HG03460 (cell line): ENCODE measurements at regions not wholly inside any gene's neighbourhood (a gene's known extent, or its start where the extent isn't known, plus 50 kb on each side); places are given as distances from the start of the nearest gene placed in this dataset.

Source experiments
- ATAC-seq: cut with Tn5 transposase; IDR thresholded peaks from one replicate; pipeline ENCODE4 v1.9.1; 2021; ENCODE audit not compliant: unreplicated experiment

DNA sequence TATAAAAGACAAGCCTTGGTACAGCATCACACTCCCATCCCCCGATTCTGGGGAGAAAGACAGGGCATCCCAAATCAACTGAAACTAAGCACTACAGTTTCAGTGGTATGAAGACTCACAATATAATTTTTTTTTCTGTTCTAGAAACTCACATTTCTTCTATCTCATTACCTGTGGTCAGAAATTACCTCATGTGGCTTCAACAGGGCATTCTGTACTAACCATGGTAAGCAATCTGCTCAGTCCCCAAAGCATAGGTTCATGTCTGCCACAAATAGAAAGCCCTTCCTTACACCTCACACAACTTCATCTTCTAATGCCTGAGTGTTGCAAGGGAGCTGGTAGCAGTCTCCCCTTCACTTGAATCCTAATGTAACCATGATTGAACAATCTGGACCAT, 147.4 kb upstream of the POU2AF2 start:
- ATAC-seq: peak; percentile 81

DNA sequence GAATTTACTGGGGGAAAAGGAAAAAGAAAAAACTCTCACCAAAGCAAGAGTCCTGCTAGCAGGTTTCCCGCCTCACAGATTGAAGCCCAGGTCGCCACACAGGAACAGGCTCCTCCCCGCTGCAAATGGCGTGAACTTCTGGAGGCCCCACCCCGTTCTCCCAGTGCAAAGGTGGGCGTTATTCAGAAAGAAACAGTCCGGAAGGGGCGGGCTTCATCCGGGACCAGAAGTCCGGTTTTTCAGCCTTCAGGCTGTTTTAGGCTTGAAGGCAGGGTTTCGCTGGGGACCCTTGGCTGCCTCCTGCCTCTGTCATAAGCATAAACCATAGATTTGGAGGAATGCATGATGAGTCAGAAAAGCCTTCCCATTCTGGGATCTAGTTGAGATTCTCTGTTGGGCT, 148.3 kb upstream of the POU2AF2 start:
- ATAC-seq: no peak

DNA sequence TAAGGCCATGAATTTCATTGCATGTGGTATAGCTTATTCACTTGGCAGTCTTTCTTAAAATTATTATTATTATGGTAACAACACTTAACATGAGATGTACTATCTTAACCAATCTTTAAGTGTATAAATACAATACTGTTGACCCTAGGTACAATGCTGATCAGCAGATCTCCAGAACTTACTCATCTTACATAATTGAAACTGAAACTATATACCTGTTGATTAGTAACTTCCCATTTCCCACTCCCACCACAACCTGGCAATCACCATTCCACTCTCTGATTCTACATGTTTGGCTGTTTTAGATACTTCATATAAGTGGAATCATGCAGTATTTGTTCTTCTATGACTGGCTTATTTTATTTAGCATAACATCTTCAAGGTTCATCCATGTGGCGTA, 150.2 kb upstream of the POU2AF2 start:
- peak; percentile 45 for ATAC-seq

DNA sequence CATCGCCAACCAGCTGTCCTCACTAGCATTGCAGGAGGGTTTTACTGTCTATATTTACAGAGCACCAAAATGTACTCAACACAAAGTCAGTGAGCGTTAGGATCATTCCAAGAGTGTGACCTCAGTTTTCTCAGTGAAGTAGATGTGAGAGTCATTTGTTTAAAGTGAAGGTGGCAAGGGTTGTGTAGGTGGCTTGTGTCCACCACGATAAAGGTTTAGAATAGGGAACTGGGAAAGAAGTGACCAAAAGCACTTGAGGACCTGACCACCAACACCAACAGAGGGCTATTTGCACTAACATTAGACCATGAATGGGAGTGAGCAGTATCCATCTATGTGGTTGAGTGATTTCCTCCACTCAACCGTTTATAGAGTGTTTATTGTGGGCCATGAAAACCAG, 152.5 kb upstream of the POU2AF2 start:
- ATAC-seq: no peak

DNA sequence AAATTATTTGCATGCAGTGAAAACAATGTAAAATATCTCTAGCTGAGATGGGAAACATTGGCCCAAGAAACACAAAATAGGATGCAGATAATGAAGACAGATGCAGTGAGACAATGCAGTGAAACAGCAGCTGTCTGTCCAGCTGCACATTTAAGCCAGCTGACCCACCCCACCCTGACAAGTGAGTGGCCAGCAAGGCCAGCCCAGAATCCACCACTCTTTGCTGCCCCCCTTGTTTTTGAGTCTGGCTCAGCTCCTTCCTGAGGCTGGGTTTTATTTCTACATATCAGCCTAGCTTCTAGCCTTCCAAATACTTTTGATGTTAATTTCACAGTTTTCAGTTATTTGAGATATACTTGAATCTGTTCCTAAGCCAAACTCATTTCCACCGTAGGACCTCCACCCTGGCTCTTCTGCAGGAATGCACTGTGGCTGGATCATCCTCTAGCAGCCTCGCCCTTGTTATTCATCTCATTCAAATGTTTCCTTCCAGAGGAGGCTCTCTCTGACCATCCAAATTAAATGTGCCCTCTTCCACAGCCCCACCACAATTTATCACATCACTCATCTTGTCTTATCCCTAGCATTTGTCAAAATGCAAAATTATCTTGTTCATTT, 154.1 kb upstream of the POU2AF2 start:
- ATAC-seq: no peak

DNA sequence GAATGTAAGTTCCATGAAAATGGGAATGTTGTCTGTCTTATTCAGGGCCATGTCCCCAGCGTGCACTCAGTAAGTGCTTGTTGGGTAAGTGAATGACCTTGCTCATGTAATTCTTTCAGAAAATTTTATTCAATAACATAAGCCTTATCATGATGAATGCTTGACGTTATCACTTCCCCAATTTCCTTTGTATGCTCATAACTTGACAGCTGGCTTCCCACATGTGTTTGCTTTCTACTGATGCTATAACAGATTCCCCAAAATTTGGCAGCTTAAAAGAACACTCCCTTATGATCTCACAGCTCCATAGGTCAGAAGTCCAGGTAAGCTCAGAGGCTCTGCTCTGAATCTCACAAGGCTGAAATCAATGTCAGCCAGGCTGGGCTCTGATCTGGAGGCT, 155.8 kb upstream of the POU2AF2 start:
- ATAC-seq: no peak

DNA sequence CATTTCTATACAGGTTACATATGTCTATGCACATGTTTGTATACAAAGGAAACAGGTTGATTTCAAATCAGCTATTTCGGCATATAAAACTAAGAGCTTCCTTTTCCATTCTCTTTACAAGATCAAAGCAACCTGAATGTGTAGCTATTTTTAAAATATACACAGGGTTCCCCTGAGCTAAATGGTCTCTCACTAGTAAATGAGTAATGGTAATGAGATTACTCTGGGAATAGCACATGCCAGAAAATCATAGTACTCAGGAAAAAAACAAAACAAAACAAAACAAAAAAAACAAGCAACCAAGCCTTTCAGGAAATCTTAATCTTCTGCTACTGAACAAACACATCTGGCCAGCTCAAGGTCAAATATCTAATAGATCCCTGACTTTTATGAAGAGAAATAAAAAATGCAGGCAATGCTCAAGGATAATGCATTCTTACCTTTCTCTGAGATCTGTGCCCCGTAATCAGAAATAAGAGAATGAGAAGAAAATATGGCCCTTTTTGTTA, 156.6 kb upstream of the POU2AF2 start:
- no peak for ATAC-seq

DNA sequence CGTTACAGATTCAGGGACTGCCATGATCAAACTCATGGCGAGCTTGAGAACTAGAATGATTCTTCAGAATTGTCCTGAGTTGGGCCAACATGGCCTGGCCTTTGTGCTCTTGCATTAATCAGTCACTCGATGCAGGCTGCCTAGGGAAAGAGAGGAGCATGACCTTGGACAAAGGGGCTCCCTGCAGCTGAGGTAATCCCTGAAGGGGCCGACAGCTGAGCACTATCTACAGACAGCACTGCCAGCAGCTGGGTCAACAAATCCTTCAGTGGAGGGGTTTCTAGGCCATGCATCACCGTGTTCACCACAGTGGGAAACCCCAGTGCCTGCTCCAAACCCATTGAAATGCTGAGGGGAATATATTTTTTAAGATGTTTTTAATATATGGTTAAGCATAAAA, 159.5 kb upstream of the POU2AF2 start:
- no peak for ATAC-seq

DNA sequence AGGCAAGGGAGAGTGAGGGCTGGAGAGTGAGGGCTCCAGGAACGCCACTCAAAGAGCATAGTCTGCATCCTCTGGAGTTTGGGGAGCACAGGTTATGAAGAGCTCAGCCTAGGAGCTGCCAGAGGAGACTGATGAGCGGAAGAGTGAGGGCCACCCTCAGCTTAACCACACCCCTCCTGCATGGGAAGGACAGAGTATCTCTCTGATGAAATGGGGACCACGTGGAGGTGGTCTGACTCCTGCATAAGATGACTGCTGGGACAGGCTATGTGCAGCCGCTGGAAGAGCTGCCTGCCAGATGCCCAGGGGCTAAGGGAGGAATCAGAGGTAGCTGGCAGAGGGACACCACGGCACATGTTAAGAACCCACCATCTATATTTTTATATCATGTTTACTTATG, 162.9 kb upstream of the POU2AF2 start:
- no peak for ATAC-seq

DNA sequence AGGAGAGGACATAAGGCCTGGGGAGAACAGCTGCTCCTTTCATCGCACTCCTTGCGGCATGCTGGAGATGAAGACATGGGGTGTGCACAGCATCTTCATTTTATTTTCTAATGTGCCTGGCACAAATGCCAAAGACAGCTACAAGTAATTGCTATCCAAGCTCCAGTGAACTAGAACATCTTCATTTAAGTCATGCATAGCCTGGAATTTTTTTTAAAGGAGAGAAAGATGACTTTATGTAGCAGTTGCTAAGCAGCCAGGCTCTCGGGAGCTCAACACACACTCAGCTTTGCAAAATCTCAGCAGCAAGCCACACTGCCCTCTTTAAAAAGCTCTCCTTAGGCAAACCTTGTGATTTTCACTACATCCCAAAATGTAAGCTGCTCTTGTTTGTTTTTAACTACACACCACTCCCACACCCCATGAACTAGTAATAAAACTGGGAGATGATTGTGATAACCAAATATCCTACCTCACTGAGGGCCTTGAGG, 164.5 kb upstream of the POU2AF2 start:
- no peak for ATAC-seq

DNA sequence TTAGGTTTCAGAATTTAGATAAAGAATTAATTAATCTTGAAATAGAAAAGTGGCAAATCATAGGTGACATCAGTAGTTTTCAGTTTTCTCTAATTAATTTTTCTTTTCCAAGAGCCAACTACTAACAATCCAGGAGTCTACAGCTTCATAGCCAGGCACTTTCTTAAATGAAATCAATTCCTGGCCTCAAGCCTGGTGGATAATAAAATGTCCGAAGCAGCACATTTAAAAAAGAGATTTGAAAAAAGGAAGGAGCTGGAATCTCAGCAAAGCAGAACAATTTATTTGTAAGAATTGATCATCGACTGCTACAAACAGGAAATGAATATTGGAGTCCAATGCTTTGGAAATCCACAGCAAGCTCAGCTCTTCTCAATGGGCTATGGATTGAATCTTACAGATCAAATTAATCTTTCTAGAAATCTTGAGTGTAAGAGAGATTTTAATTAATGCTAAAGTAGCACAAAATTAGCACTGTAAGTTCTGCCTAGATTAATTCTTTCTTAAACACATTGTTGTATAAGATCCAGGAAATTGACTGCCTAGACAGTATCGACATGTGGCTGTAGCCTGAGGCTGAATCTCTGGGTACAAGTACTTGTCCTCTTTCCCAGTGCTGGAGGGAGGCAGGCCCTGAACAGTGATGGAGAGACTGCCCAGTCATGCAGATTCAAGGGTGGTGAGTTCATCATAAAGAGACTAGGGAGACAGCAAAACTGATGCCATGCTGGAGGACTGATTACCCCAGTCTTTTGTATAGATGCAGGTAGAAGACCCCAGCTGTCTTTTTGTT, 167.8 kb upstream of the POU2AF2 start:
- ATAC-seq: no peak

DNA sequence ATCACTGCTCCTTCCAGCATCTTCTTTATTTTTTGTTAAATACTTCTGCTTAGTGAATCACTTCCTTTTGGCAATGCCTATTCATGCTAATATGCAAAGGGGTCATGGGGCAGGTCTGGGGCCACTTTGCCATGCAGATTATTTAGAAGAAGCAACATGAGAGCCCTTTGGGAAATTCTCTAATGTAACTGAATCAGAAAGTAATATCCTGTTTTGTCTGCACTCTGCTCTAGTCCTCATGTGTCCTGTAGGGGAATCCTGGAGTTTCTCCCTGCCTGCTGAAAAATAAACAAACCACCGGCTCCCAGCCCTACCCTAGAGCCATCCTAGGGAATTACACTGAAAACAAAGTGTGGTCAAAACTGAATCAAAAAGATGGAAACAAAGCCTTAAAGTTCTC, 176.5 kb upstream of the POU2AF2 start:
- ATAC-seq: no peak

DNA sequence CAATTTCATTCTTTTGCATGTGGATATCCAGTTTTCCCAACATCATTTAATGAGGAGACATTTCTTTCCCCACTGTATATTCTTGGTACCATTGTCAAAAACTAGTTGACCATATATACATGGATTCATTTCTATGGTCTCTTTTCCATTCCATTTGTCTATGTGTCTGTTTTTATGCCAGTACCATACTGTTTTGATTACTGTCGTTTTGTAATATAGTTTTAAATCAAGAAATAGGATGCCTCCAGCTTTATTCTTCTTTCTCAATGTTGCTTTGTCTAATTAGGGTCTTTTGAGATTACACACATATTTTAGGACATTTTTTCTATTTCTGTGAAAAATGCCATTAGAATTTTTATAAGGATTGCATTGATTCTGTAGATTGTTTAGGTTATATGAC, 177.5 kb upstream of the POU2AF2 start:
- no peak for ATAC-seq

DNA sequence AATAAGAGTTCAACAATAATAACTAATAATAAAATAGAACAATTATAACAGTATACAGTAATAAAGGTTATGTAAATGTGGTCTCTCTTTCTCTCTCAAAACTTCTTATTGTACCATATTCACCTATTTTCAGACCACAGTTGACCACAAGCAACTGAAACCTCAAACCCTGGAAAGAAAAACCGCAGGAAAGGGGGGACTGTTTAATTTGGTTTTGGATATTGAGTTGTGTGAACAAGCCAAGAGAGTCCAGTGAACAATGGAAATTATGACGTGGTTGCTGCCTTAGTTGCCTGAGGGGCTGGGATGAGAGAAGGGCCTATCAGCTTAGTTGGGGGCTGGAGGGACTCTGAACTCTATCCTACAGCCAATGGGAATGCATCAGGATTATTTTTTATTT, 178.7 kb upstream of the POU2AF2 start:
- ATAC-seq: no peak

DNA sequence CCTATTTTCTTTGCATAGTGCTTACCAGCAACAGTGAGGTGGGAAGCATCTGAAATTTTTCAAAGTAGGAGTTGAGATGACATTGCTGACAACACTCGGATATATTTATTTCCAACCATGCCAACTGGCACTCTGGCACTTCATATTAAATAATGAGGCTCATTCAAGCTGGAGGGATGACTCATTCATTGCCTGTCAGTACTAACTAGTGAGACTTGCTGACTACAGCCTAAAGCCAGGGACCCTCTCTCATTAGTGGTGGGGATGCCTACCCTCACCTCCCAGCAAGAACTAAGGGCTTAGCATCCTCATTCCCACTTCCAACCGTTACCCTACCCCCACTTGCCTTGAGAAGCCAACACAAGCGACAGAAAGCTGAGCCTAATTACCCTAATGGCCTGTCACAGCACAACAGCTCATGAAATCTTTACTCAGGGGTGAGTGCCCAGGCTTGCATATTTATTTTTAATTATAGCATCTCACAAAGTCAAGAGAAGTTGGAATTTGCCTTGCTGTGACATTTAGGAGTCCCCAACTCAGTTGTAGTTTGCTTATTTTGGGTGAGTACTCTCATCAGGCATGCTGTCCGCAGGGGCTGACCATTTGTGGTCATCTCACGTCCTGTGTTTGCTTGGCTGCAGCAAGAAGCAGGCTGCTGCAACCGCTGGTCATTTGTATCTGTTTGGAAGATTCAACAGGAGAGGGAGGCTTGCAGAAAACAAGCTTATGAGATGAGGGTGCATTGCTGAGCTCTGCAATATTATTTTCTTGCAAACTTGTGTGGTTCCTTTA, 181.6 kb upstream of the POU2AF2 start:
- no peak for ATAC-seq

DNA sequence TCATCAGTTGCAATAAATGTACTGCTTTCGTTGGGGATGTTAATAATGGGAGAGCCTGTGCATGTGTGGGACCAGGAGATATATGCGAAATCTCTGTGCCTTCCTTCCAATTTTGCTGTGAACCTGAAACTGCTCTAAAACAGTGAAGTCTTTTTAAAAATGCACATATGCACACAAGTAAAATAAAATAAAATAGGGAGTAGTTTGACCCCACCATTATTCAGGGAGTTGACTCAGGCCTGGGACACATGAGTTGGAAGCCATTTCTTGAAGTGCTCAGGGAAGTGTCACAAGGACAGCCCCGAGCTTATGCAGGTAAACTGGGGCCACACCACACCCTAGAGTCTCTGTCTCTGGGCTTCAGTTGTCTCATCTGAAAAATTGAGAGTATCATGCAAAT, 183.1 kb upstream of the POU2AF2 start:
- no peak for ATAC-seq

DNA sequence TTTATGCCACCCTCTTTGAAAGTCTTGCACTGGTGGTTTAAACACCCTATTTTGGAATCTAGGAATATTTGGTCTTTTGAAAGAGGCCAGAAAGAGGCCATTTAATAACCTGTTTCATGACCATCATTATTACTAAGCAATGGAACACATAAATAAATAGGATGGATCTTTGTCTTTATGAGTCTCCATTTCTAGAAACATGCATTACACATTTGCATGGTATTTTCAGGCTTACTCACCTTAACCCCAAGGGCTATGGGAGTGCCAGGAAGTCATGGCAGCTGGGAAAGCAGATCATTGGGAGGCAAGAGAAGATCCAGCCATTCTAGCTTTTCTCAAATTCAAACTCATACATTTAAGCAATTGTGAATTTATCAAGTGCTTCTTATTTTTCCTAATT, 185.8 kb upstream of the POU2AF2 start:
- ATAC-seq: no peak

DNA sequence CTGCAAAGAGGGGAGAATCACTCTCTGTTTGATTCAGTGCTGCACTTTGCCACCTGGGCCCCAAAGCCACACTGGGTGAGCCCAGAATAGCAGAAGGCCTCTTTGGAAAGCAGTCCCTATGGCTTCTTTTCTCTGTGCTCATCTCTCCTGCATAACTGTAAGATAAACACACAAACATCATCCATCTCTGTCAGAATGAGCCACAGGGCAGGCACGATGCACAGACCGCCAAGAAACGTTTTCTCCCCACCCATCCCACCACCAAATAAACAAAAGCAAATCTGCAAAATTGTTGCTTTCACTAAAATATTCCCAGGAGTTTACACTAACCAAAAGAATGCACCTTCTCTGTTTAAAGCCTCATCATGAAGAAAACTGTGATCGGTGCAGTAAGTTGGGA, 196.4 kb upstream of the POU2AF2 start:
- no peak for ATAC-seq

DNA sequence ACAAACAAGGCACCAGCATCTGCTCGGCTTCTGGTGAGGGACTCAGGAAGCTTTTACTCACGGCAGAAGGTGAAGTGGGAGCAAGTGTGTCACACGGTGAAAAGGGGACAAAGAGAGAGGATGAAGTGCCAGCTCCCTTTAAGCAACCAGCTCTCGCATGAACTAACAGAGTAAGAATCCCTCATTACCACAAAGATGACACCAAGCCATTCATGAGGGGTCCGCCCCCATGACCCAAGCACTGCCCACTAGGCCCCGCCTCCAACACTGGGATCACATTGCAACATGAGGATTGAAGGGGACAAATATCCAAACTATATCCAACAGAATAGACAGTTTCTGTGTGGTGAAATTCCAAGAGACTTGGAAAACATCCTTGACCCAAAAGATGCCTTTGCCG, 198.2 kb upstream of the POU2AF2 start:
- ATAC-seq: no peak

DNA sequence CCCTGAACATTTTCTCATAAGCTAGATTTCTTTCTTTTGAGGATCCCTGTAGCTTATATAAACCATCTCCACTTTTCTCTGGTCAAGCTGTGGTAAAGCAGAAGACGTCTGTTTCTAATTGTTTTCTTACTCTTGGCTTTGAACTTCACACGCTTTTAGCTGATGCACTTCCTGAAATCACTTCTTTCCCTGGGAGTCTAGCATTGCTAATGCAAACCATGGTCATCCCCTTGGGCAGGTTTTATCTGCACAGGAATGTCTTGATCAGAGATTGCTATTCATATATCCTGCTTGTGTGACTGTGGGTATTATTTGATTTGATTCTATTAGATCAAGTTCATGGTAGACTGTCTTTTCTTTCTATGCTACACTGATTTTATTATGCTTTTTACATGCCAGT, 199.2 kb upstream of the POU2AF2 start:
- no peak for ATAC-seq

DNA sequence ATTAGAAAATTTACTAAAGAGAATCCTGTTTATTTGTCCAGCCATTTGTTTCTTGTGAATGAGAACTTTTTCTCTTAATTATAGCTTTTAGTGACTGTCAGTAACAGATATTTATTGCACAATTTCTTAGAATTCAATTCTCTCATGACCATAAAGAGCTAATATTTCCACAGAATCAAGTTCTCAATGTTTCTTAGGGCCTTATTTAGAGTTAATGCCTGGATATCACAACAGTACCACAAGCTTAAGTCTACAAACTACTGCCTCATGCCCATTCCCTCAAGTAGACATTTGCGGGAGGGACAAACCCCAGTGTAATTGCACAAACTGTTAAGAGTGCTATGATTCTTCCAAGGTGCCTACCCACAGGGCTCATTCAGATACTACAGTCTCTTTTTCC, 199.7 kb upstream of the POU2AF2 start:
- ATAC-seq: no peak

DNA sequence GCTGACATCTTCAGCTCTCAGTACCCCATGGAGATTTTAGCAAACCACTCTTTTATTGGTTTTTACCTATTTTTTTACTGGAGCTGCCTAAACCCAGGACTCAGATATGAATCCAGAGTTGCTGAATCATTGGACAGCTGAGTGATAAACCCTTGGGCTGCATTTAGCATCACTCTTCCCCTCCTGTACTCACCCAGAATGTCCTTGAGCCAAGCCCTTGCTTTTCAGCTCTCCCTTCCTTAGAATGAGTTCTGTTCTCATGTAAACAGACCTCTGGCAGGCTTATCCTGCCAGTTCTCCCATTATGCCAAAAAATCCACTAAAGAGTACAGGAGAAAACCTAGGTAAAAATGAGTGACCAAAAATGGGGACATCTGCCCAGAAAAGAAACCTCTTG, 200.1 kb upstream of the POU2AF2 start:
- ATAC-seq: no peak
